NCI-H82 treated with DMSO at 0.1 percent for 48 hours (cell line): ENCODE measurements at regions not wholly inside any gene's neighbourhood (a gene's known extent, or its start where the extent isn't known, plus 50 kb on each side); places are given as distances from the start of the nearest gene placed in this dataset.

Experiments
- DNase-seq: peaks from one replicate; lab custom pipeline; 2025; ENCODE audit not compliant: unreplicated experiment; lab: John Stamatoyannopoulos, UW

- DNase-seq, result no peak
Measured at GRCh38 chr13:79740991-79741390, 260.0 kb downstream of the NDFIP2 start.

- no peak for DNase-seq
Measured at GRCh38 chr13:79736356-79736755, 255.4 kb downstream of the NDFIP2 start.

GRCh38 chr13:79735228-79735627 is 254.3 kb downstream of the NDFIP2 start:
- DNase-seq, result no peak

DNA sequence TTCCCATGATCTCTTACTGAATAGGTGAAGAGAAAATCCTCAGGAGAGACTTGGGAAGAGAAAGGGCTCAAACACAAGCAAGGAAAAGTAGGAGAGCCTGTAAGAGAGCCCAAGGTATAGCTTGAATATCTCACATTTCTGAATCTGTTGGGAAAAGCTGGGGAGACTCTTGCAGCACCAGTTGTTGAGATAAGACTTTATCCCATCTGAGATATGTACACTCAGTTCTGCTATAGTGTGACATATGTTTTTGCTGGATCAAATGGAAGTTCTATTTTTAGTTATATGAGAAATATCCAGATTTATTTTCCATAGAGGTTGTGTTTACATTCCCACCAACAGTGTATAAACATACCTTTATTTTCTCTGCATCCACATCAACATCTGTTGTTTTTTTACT is 246.1 kb downstream of the NDFIP2 start:
- no peak for DNase-seq

- no peak for DNase-seq
Measured at GRCh38 chr13:79725841-79726240, 244.9 kb downstream of the NDFIP2 start.

GRCh38 chr13:79724348-79725103 is 243.6 kb downstream of the NDFIP2 start:
- DNase-seq, result no peak

GRCh38 chr13:79723519-79724024 is 242.6 kb downstream of the NDFIP2 start:
- DNase-seq, result no peak

- no peak for DNase-seq
Measured at GRCh38 chr13:79722885-79723445, 242.0 kb downstream of the NDFIP2 start.

DNA sequence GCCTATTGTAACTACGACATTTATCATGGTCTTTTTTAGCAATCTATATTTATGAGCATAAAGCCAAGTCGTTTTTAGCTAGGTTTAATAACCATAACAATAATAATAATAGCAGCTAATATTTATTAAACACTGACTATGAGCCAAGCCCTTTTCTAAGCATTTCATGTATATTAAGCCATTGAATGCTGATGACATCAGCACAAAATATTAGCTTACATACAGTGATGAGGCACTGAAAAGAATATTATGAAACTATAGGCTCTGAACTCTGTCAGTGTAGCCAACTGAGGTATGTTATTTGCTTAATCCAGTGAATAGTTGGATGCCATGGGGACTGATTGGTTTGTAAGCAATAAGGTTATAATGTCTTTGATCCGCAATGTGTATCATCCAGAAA is 235.2 kb downstream of the NDFIP2 start:
- DNase-seq, result no peak

DNA sequence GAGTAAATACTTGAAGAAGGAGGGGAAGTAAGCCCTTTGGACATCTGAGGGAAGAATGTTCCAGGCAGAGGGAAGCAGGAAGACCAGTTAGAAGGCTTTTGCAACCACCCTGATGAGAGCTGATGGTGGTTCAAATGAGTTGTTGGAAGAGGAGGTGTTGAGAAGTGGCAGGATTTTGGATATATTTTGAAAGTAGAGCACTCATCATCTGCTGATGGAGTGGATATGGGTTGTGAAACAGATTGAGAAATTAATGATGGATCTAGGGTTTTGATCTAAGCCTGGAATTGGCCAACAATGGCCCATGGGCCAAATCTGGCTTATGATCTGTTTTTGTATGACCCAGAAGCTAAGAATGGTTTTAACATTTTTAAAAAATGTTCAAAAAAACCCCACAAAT is 230.7 kb downstream of the NDFIP2 start:
- no peak for DNase-seq

- no peak for DNase-seq
Measured at GRCh38 chr13:79710376-79710775, 229.4 kb downstream of the NDFIP2 start.

DNA sequence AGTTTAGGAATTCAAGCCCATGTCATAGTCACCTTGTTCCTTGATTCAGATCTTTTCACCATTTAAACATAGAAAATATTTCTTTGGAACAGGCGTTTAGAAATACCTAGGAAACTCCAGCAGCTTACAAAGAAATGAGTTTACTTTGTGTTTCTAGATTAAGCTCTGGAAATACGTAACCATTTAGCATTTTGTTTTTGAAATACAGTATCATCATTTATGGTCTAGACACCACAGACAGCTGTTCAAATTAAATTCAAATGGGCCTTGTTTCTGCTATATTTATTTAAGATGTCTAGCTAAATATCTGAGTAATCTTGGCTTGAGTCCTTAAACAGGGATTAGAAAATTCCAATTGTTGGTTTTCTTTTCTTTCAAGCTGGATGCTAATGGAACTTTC is 228.5 kb downstream of the NDFIP2 start:
- no peak for DNase-seq

GRCh38 chr13:79703772-79704171 is 222.8 kb downstream of the NDFIP2 start:
- no peak for DNase-seq

- DNase-seq, result no peak
Measured at GRCh38 chr13:79695754-79696153, 214.8 kb downstream of the NDFIP2 start.

DNA sequence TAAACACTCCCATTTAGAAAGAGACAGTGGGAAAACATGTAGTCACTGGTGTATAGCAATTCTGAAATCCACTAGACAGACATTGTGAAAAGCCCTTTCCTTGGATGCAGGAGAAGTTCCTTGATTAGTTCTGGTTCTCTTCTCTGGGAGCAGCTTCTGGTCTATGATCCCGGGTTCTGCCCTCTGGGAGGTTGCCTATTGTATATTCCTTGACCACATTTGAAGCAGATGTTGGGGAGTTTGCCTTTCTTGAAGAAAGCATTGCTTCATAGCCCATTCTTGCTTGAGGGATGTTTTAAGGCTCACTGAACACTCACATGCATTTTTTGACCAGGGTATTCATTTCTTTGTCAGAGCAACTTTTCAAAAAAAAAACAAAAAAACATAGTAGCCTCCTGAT is 211.9 kb downstream of the NDFIP2 start:
- DNase-seq, result no peak

GRCh38 chr13:79691826-79692225 is 210.9 kb downstream of the NDFIP2 start:
- DNase-seq, result no peak

- DNase-seq, result no peak
Measured at GRCh38 chr13:79688741-79689140, 207.8 kb downstream of the NDFIP2 start.

GRCh38 chr13:79686441-79686840 is 205.5 kb downstream of the NDFIP2 start:
- no peak for DNase-seq

DNA sequence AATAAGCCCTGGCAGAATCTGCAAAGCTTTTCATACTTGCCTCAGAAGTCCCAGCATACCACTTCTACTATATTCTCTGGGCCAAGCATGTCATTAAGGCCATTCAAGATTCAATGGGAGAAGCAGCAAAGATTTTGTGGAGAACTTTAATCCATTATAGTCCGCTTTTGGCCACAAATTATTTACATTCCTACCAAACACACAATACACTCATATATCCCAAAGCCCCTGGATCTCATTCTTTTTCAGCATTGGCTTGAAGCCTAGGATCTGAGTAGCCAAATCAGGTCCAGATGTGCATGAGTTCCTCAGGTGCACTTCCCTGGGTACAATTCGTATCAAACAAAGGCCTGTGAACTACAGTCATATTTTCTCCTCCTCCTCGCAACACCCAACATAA is 203.4 kb downstream of the NDFIP2 start:
- no peak for DNase-seq

DNA sequence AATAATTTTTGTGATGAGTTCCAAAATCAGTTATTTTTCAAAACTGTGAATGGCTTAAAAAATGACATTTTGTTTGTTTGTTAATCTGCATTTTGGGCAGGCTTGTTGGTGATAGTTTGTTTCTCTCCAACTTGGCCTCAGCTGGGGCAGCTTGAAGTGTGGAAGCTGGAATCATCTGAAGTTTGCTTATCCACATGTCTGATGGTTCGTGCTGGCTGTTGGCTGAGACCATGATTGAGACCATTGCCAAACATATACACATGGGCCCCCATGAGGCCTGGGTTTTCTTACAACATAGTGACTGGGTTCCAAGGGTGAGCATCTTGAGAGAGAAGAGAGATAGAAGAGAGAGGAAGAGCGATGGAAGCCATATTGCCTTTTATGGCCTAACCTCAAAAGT is 201.2 kb downstream of the NDFIP2 start:
- DNase-seq, result no peak

GRCh38 chr13:79681069-79681468 is 200.1 kb downstream of the NDFIP2 start:
- no peak for DNase-seq

DNA sequence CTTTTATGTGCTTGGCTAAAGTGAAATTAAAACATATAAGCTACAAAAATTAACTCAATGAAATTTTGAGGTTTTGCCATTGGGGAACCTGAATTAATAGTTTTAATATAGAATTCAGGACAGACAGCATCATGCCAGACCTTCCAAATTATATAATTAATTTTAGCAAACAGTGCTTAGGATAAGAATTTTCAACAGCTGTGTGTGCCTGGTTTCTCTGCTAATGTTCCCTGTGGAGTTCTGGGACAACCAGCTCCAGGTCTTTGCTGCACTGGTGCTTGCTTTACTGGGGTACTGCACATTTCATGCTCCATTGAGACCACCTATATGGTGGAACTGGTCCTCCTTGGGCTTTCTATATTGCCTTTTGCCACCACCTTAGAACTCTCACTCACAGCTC is 199.5 kb downstream of the NDFIP2 start:
- DNase-seq, result no peak

DNA sequence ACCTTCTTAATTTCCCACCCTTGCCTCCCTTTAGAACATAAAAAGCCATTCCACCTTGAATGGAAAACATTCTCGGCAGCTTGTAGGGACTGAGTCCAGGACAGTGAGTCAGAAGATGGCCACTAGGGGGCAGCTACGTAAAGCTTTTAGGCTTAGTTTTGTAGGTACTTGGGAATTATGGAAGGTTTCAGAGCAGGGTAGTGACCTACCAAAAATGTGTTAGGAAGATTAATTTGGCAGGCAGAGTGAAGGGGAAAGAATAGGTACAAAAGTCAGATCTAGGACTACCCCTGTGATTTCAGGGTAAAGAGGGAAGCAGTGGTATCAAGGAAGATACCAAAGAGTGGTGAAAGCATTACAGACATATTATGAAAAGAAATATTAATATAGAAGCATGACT is 198.4 kb downstream of the NDFIP2 start:
- DNase-seq, result peak; percentile 14
